Gastrocnemius medialis (tissue), 4 donors: ENCODE measurements at regions not wholly inside any gene's neighbourhood (a gene's known extent, or its start where the extent isn't known, plus 50 kb on each side); places are given as distances from the start of the nearest gene placed in this dataset.

Experiments
- POLR2A ChIP-seq, 2 donors: fragments of 450-650 bp; IDR thresholded peaks; one replicate each; pipeline ENCODE4 v1.6.1; 2017; ENCODE audit warnings: antibody characterized with exemption in 2 of 2, mild to moderate bottlenecking in 2 of 2, moderate library complexity in 2 of 2
- TF ChIP-seq, protein P1 (sequence below), 5 experiments: fragments of 450-650 bp in 3 of 5; fragments of 200-600 bp in 2 of 5; sonication (generic) in 2 of 5; IDR thresholded peaks in 4 of 5; conservative IDR thresholded peaks in 1 of 5; 1 replicate in 4 of 5; 2 replicates in 1 of 5; pipeline ENCODE4 v1.5.1; 2016 to 2019; ENCODE audit warnings: antibody characterized with exemption in 5 of 5, mild to moderate bottlenecking in 3 of 5, moderate library complexity in 3 of 5

DNA sequence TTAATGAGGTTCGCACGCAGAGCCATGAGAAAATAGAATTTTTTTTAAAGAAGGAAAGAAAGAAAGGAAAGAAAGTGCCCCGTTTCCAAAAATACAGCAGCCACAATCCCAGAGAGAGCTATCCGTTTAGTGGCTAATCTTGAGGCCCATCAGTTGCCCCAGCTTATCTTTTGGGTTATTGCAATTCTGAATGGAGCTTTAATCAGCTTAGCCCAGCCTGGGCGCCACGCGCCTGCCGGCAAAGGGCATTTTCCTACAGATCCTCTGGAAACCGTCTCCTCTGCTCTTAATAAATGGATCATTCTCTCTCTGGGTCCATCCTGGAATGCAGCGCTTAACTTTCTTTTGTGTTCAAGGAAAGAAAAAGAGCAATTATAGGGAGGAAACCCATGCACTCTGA, 413.3 kb downstream of the MAFB start:
- TF ChIP-seq POLR2A (IDR thresholded peaks at IDR 0.05), result no peak
- TF ChIP-seq, protein P1, sequence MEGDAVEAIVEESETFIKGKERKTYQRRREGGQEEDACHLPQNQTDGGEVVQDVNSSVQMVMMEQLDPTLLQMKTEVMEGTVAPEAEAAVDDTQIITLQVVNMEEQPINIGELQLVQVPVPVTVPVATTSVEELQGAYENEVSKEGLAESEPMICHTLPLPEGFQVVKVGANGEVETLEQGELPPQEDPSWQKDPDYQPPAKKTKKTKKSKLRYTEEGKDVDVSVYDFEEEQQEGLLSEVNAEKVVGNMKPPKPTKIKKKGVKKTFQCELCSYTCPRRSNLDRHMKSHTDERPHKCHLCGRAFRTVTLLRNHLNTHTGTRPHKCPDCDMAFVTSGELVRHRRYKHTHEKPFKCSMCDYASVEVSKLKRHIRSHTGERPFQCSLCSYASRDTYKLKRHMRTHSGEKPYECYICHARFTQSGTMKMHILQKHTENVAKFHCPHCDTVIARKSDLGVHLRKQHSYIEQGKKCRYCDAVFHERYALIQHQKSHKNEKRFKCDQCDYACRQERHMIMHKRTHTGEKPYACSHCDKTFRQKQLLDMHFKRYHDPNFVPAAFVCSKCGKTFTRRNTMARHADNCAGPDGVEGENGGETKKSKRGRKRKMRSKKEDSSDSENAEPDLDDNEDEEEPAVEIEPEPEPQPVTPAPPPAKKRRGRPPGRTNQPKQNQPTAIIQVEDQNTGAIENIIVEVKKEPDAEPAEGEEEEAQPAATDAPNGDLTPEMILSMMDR (IDR thresholded peaks at IDR 0.05 in 4 of 5, conservative IDR thresholded peaks at IDR 0.05 in 1 of 5), result no peak
